PFSK-1 (cell line): ENCODE measurements at regions not wholly inside any gene's neighbourhood (a gene's known extent, or its start where the extent isn't known, plus 50 kb on each side); places are given as distances from the start of the nearest gene placed in this dataset.

Source experiments
- POLR2AphosphoS5 ChIP-seq: IDR thresholded peaks from 2 replicates; pipeline ENCODE4 v1.6.1; 2012; ENCODE audit warnings: low read depth, mild to moderate bottlenecking, control low read depth, low read length, moderate library complexity
- SIN3A ChIP-seq: IDR thresholded peaks from 2 replicates; pipeline ENCODE4 v1.6.1; 2012; ENCODE audit warnings: mild to moderate bottlenecking, low read length, moderate library complexity, borderline replicate concordance; ENCODE audit not compliant: insufficient read depth

DNA sequence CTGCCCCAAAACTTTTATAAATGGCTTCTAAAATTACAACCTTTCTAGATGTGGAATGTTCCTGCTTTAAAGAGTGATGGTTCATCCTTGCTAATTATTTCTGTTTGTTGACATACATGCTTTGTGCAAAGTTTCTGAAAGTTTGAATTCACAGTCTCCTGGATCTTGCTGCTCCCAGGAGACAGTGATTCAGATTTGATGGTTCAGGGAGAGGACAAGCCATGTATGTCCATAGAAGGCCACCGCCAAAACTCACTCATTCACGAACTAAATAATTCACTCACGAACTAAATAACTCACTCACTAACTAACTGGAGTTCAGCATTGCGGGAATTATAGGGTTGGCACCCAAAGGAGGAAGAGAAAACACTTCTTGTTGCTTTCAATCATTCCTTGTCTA lies 416.5 kb upstream of the ZEB2 start:
- no peak for TF ChIP-seq POLR2AphosphoS5
- TF ChIP-seq SIN3A, result no peak
